Caco-2 (cell line): ENCODE measurements at regions not wholly inside any gene's neighbourhood (a gene's known extent, or its start where the extent isn't known, plus 50 kb on each side); places are given as distances from the start of the nearest gene placed in this dataset.

Experiments used
- BruUV-seq: library from RNA; stranded (reverse); fragments of 400-500 nt; replicated peaks from 2 replicates; lab custom pipeline; 2021; lab: Mats Ljungman, UMichigan
- CTCF ChIA-PET: fragments of 300-600 bp; sonication (Branson Sonifier 250); formaldehyde crosslinking; loops from one replicate; lab custom pipeline; 2022; ENCODE audit warnings: antibody characterized with exemption; lab: Charles Lee
- POLR2A ChIA-PET: fragments of 300-600 bp; sonication (Branson Sonifier 250); formaldehyde crosslinking; loops from one replicate; lab custom pipeline; 2022; ENCODE audit warnings: antibody characterized with exemption; lab: Charles Lee
- DNase-seq, 2 experiments: peaks; one replicate each; pipeline versions ENCODE4 v3.0.0 to v3.0.0-alpha.2; 2020 to 2022
- H3K27me3 ChIP-seq: replicated peaks from 2 replicates; pipeline ENCODE4 v1.6.0; 2011; ENCODE audit warnings: low read length; ENCODE audit not compliant: control insufficient read depth, insufficient read depth
- H3K36me3 ChIP-seq: 2 replicates; pipeline ENCODE4 v1.5.1; 2011; ENCODE audit warnings: low read length; ENCODE audit not compliant: control insufficient read depth, insufficient read depth
- H3K4me1 ChIP-seq: fragments of 250-450 bp; sonication (Bioruptor Pico); 2 replicates; pipeline ENCODE4 v1.5.1; 2020; ENCODE audit warnings: mild to moderate bottlenecking
- H3K4me3 ChIP-seq: 2 replicates; pipeline ENCODE4 v1.5.1; 2011; ENCODE audit warnings: low read depth, mild to moderate bottlenecking, control low read depth, low read length
- H3K9me3 ChIP-seq: fragments of 250-450 bp; sonication (Bioruptor Pico); 2 replicates; pipeline ENCODE4 v1.5.1; 2020; ENCODE audit warnings: mild to moderate bottlenecking, moderate library complexity
- H3K27ac Mint-ChIP-seq: one replicate; pipeline ENCODE4 v1.8.0; 2022; ENCODE audit warnings: mixed read lengths; ENCODE audit not compliant: unreplicated experiment
- H3K27me3 Mint-ChIP-seq: one replicate; pipeline ENCODE4 v1.8.0; 2022; ENCODE audit warnings: mixed read lengths; ENCODE audit not compliant: insufficient read depth, unreplicated experiment
- H3K36me3 Mint-ChIP-seq: one replicate; pipeline ENCODE4 v1.8.0; 2022; ENCODE audit warnings: mild to moderate bottlenecking, mixed read lengths; ENCODE audit not compliant: insufficient read depth, unreplicated experiment
- H3K4me1 Mint-ChIP-seq: one replicate; pipeline ENCODE4 v1.8.0; 2022; ENCODE audit warnings: low read depth, mixed read lengths; ENCODE audit not compliant: unreplicated experiment
- H3K4me3 Mint-ChIP-seq: one replicate; pipeline ENCODE4 v1.8.0; 2022; ENCODE audit warnings: mild to moderate bottlenecking, moderate library complexity, mixed read lengths; ENCODE audit not compliant: unreplicated experiment
- H3K9me3 Mint-ChIP-seq: one replicate; pipeline ENCODE4 v1.8.0; 2022; ENCODE audit warnings: mixed read lengths; ENCODE audit not compliant: unreplicated experiment
- intact Hi-C: fragments of 100-400 bp; cut with micrococcal nuclease; formaldehyde crosslinking; loops from one replicate; pipeline ENCODE4 v1.10.0; 2022; ENCODE audit not compliant: unreplicated experiment
- TF ChIP-seq, protein P1 (sequence below), 2 experiments: fragments of 200-600 bp in 1 of 2; IDR thresholded peaks; 1 replicate in 1 of 2; 2 replicates in 1 of 2; pipeline versions ENCODE4 v1.5.1 to v1.8.0; 2011 to 2022; ENCODE audit warnings: antibody characterized with exemption in 1 of 2, control low read depth in 1 of 2, inconsistent platforms in 1 of 2, low read depth in 1 of 2, low read length in 1 of 2, mild to moderate bottlenecking in 1 of 2, moderate library complexity in 1 of 2; ENCODE audit not compliant: insufficient read depth in 1 of 2, severe bottlenecking in 1 of 2, unreplicated experiment in 1 of 2

DNA sequence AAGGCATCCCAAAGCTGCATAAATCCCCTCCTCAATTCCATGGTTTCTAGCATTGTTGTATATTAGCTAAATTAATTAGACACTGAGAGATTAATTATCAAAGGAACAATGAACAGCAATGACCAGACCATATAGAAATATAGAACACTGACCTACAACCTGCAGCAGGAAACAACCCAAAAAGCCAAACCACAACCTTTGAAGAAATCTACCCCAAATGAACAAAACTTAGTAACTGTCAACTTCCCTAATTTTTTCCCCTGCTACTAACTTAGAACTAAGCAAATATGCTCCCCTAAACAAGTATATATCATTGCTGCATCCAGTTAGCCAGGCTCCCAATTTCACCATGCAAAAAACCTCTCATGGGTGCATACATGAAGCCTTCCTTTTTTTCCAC is 268.0 kb upstream of the ANO3 start:
- TF ChIP-seq, protein P1, sequence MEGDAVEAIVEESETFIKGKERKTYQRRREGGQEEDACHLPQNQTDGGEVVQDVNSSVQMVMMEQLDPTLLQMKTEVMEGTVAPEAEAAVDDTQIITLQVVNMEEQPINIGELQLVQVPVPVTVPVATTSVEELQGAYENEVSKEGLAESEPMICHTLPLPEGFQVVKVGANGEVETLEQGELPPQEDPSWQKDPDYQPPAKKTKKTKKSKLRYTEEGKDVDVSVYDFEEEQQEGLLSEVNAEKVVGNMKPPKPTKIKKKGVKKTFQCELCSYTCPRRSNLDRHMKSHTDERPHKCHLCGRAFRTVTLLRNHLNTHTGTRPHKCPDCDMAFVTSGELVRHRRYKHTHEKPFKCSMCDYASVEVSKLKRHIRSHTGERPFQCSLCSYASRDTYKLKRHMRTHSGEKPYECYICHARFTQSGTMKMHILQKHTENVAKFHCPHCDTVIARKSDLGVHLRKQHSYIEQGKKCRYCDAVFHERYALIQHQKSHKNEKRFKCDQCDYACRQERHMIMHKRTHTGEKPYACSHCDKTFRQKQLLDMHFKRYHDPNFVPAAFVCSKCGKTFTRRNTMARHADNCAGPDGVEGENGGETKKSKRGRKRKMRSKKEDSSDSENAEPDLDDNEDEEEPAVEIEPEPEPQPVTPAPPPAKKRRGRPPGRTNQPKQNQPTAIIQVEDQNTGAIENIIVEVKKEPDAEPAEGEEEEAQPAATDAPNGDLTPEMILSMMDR (IDR thresholded peaks at IDR 0.05; ENCODE audit: insufficient read depth in 1 of 2, low read depth in 1 of 2, low read length in 1 of 2, severe bottlenecking in 1 of 2, unreplicated experiment in 1 of 2) = no peak
- no TSS peak for BruUV-seq
- Mint-ChIP-seq H3K4me3 (no peak overlapping the region), H3K4me1 (no peaks in the 10 kb centered on the region), H3K27ac (no peak overlapping the region), H3K9me3 (no peaks in the 10 kb centered on the region), H3K36me3 (no peaks in the 10 kb centered on the region), H3K27me3 (peaks cover 2% of the 10 kb centered on the region)
- intact Hi-C loops = no loop called here
- POLR2A ChIA-PET = no interaction called here
- no peak overlapping the region for H3K4me3 ChIP-seq
- DNase-seq = no peak
- no peaks in the 10 kb centered on the region for H3K36me3 ChIP-seq
- CTCF ChIA-PET = no interaction called here
- H3K27me3 ChIP-seq = no peaks in the 10 kb centered on the region
- no peaks in the 10 kb centered on the region for H3K9me3 ChIP-seq
- no peaks in the 10 kb centered on the region for H3K4me1 ChIP-seq

DNA sequence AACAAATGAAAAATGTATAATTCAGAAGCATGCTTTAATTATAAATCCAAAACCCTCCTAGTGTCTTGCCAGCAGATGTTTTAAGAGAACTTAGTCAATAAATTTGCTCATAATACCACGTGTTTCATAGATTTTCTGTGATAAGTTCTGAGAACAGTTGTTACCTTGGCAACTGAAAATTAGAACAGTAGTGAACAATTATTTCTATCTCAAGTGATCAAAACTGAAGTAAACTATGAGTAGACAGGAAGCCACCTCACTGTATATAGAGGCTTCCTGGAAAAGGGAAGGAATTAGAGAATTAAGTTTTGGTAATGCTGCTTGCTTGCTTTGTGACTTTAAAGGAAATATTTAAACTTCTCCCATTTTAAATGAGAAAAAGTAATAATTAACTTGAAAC is 266.0 kb upstream of the ANO3 start:
- Mint-ChIP-seq H3K27ac (no peak overlapping the region), H3K27me3 (no peaks in the 10 kb centered on the region), H3K36me3 (no peaks in the 10 kb centered on the region), H3K4me1 (no peaks in the 10 kb centered on the region), H3K4me3 (no peak overlapping the region), H3K9me3 (no peaks in the 10 kb centered on the region)
- CTCF ChIA-PET = no interaction called here
- Histone ChIP-seq H3K36me3 (no peaks in the 10 kb centered on the region), H3K27me3 (no peaks in the 10 kb centered on the region), H3K9me3 (no peaks in the 10 kb centered on the region), H3K4me1 (no peaks in the 10 kb centered on the region), H3K4me3 (no peak overlapping the region)
- DNase-seq = no peak
- POLR2A ChIA-PET = no interaction called here
- TF ChIP-seq, protein P1 (IDR thresholded peaks at IDR 0.05; ENCODE audit: insufficient read depth in 1 of 2, low read depth in 1 of 2, low read length in 1 of 2, severe bottlenecking in 1 of 2, unreplicated experiment in 1 of 2) = no peak
- no TSS peak for BruUV-seq
- intact Hi-C loops = no loop called here

DNA sequence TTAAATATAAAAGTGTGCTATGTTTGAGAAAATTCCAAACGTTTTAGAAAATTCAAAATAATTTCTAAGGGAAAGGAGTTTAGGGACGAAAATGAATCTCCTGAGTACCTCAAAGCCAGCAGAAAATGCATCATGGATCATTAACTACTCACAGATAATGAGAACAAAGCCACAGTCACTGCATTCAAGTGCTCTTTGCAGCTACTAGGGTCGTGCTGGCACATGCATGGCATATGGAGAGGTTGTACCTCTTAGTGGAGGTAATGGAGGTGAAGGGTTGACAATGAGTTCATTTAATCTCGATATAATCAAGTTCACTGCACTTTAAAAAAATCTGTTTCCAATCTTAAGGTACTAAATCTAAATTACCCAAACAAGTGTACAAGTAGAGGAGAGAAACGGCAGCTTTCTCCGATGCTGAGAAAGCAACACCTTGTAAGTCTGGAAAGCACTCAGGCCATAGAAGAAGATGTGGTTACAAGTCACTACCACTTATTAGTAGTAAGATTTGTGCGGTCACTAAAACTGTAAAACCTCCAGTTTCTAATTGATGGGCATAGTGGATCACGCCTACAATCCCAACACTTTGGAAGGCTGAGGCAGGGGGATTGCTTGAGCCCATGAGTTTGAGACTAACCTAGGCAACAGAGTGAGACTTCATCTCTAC is 261.1 kb upstream of the ANO3 start:
- no peaks in the 10 kb centered on the region for H3K27me3 ChIP-seq
- Mint-ChIP-seq H3K27me3 (no peaks in the 10 kb centered on the region), H3K4me1 (no peaks in the 10 kb centered on the region), H3K9me3 (no peaks in the 10 kb centered on the region), H3K27ac (no peak overlapping the region), H3K4me3 (no peak overlapping the region), H3K36me3 (no peaks in the 10 kb centered on the region)
- H3K4me1 ChIP-seq = no peaks in the 10 kb centered on the region
- no peak overlapping the region for H3K4me3 ChIP-seq
- intact Hi-C loops = no loop called here
- no peaks in the 10 kb centered on the region for H3K9me3 ChIP-seq
- TF ChIP-seq, protein P1 (IDR thresholded peaks at IDR 0.05; ENCODE audit: insufficient read depth in 1 of 2, low read depth in 1 of 2, low read length in 1 of 2, severe bottlenecking in 1 of 2, unreplicated experiment in 1 of 2) = no peak
- ChIA-PET POLR2A (no interaction called here), CTCF (no interaction called here)
- DNase-seq = no peak
- H3K36me3 ChIP-seq = no peaks in the 10 kb centered on the region
- BruUV-seq = no TSS peak
